ENCODE measurements at regions not wholly inside any gene's neighbourhood (a gene's known extent, or its start where the extent isn't known, plus 50 kb on each side); places are given as distances from the start of the nearest gene placed in this dataset.

GRCh38 chr16:54506741-54507500, 220.3 kb upstream of the IRX3 start:
- DNase-seq, result peak; percentile 48

- no peak for DNase-seq
These were observed 219.6 kb upstream of the IRX3 start for GRCh38 chr16:54506214-54506580.

- peak; percentile 28 for DNase-seq
These were observed 219.1 kb upstream of the IRX3 start for GRCh38 chr16:54505549-54506213.

GRCh38 chr16:54504372-54504771, 217.8 kb upstream of the IRX3 start:
- peak; percentile 68 for DNase-seq

- no peak for DNase-seq
These were observed 217.3 kb upstream of the IRX3 start for GRCh38 chr16:54503856-54504219.

- DNase-seq, result peak; percentile 53
These were observed 216.6 kb upstream of the IRX3 start for GRCh38 chr16:54503011-54503855.

- DNase-seq, result no peak
These were observed 215.2 kb upstream of the IRX3 start for GRCh38 chr16:54501797-54502196.

- DNase-seq, result no peak
These were observed 207.0 kb upstream of the IRX3 start for GRCh38 chr16:54493594-54493993.

- DNase-seq, result no peak
These were observed 206.5 kb upstream of the IRX3 start for GRCh38 chr16:54493061-54493460.

GRCh38 chr16:54490112-54490488, 203.5 kb upstream of the IRX3 start:
- no peak for DNase-seq

GRCh38 chr16:54489225-54490111, 202.9 kb upstream of the IRX3 start:
- DNase-seq, result no peak

GRCh38 chr16:54488729-54489128, 202.1 kb upstream of the IRX3 start:
- no peak for DNase-seq

GRCh38 chr16:54487933-54488332, 201.3 kb upstream of the IRX3 start:
- DNase-seq, result no peak

- DNase-seq, result no peak
These were observed 198.1 kb upstream of the IRX3 start for GRCh38 chr16:54484700-54485099.

- DNase-seq, result no peak
These were observed 196.4 kb upstream of the IRX3 start for GRCh38 chr16:54482892-54483574.

- DNase-seq, result no peak
These were observed 193.8 kb upstream of the IRX3 start for GRCh38 chr16:54480429-54480828.

- no peak for DNase-seq
These were observed 193.0 kb upstream of the IRX3 start for GRCh38 chr16:54479546-54479945.

GRCh38 chr16:54477714-54478113, 191.1 kb upstream of the IRX3 start:
- DNase-seq, result no peak

GRCh38 chr16:54475019-54475601, 188.5 kb upstream of the IRX3 start:
- no peak for DNase-seq

GRCh38 chr16:54473226-54473993, 186.8 kb upstream of the IRX3 start:
- no peak for DNase-seq

- DNase-seq, result no peak
These were observed 180.8 kb upstream of the IRX3 start for GRCh38 chr16:54467398-54467797.
